ENCODE measurements at regions not wholly inside any gene's neighbourhood (a gene's known extent, or its start where the extent isn't known, plus 50 kb on each side); places are given as distances from the start of the nearest gene placed in this dataset.

DNA sequence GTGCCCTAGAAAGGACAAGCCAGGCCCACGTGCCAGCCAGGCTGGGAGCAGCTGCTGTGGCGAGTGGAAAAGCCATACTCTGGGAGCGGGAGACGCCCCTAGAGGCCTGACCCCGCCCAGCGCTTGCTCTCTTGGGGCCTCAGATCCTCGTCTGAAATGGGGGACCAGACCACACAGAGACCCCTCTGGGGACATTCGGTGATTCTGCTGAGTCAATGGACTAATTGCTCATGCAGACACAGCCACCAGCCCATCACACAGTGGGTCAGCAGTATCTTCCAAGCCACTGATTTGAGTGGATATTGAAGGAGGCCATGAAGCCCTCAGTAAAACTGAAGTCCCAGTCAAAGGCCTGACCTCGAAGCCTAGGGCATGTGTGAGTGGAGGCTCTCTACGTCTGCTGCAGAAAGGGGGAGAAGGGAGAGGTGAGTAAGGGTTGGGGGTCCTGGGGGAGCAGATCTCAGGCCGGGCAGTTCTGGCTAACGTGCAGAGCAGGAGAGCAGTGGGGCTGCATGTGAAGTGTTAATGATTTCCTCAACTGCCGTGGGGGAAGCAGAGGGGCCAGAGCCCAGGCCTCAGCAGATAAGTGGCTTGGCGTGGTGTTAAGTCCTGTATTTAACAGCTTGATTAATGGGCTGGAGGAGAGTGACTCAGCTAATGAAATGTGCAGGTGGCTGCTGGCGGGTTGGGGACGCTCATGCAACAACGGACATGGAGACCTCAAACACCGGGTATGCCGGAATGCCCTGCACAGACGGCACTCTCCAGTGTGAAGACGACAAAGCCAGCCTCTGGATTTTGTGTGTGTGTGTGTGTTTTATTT is 104.4 kb upstream of the TWIST2 start:
- 55% methylated on average over 19 of the region's 21 CpGs for WGBS (ENCODE audit: low lambda C conversion rate)
- Histone ChIP-seq H3K27me3 (ENCODE audit: insufficient read depth) (no peaks in the 10 kb centered on the region), H3K4me1 (ENCODE audit: control insufficient read depth in 1 of 2, insufficient read depth in 2 of 2, low read depth in 1 of 2, low read length in 1 of 2) (no peaks in the 10 kb centered on the region), H3K27ac (ENCODE audit: low read depth in 2 of 2, low read length in 1 of 2) (no peak overlapping the region), H3K9me3 (no peaks in the 10 kb centered on the region), H4K20me1 (ENCODE audit: insufficient read depth) (no peaks in the 10 kb centered on the region), H2AFZ (ENCODE audit: low read depth) (no peak overlapping the region), H3K9me2 (no peaks in the 10 kb centered on the region), H3K4me2 (no peak overlapping the region), H3F3A (replicated peaks; ENCODE audit: insufficient read depth) (no peaks in the 10 kb centered on the region), H3K9ac (no peak overlapping the region), H3K4me3 (ENCODE audit: low read depth in 2 of 2, low read length in 1 of 2) (no peak overlapping the region), H3K79me2 (ENCODE audit: insufficient read depth) (no peaks in the 10 kb centered on the region), H3K36me3 (replicated peaks in 1 of 2; ENCODE audit: control insufficient read depth in 1 of 2, insufficient read depth in 2 of 2, low read length in 1 of 2) (no peaks in the 10 kb centered on the region)
- CTCF ChIA-PET = interaction anchor here (1.3 kb wide), 1 partner anchor 13 kb away, joined by 3 read pairs; no protein-coding TSS in a partner anchor
- DNase-seq = no peak
- POLR2A ChIA-PET = no interaction called here
- no peak for TF ChIP-seq FOXM1 (IDR thresholded peaks at IDR 0.05; ENCODE audit: low read depth)
- TF ChIP-seq FOXJ3 (CRISPR knock-in tag; IDR thresholded peaks at IDR 0.05) = no peak
- no peak for TF ChIP-seq MAX (IDR thresholded peaks at IDR 0.05; ENCODE audit: low read depth)
- no peak for TF ChIP-seq RFX5 (IDR thresholded peaks at IDR 0.05; ENCODE audit: low read length)

DNA sequence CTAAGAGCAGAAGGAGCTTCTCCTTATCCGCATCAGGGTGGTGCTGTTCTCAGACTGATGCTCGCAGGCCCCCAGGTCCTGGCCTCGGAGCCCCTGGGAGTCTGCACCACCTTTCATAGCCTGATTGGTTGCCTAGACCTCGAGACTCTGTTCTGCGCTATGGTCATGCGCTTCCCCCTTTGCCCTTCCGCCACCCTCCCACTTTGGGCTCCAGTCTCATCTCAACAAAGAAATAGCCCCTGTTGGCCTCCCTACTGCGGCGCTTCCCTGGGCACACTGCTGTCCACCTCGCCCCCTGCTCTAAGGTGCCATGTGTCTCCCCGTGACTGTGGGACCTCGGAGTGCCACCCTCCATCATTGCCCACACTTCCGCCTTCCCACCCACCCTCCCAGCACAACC is 102.9 kb upstream of the TWIST2 start:
- ChIA-PET POLR2A (no interaction called here), CTCF (interaction anchor here (1.3 kb wide), 1 partner anchor 11 kb away, joined by 3 read pairs; no protein-coding TSS in a partner anchor)
- Histone ChIP-seq H3K4me3 (ENCODE audit: low read depth in 2 of 2, low read length in 1 of 2) (no peak overlapping the region), H3K9me3 (no peaks in the 10 kb centered on the region), H3F3A (replicated peaks; ENCODE audit: insufficient read depth) (no peaks in the 10 kb centered on the region), H3K36me3 (replicated peaks in 1 of 2; ENCODE audit: control insufficient read depth in 1 of 2, insufficient read depth in 2 of 2, low read length in 1 of 2) (no peaks in the 10 kb centered on the region), H3K9ac (no peak overlapping the region), H3K27ac (ENCODE audit: low read depth in 2 of 2, low read length in 1 of 2) (no peak overlapping the region), H3K4me1 (ENCODE audit: control insufficient read depth in 1 of 2, insufficient read depth in 2 of 2, low read depth in 1 of 2, low read length in 1 of 2) (no peaks in the 10 kb centered on the region), H2AFZ (ENCODE audit: low read depth) (no peak overlapping the region), H4K20me1 (ENCODE audit: insufficient read depth) (no peaks in the 10 kb centered on the region), H3K27me3 (ENCODE audit: insufficient read depth) (no peaks in the 10 kb centered on the region), H3K9me2 (no peaks in the 10 kb centered on the region), H3K4me2 (no peak overlapping the region), H3K79me2 (ENCODE audit: insufficient read depth) (no peaks in the 10 kb centered on the region)
- no peak for DNase-seq
- TF ChIP-seq JUND (IDR thresholded peaks at IDR 0.05) = no peak
- TF ChIP-seq RXRA (IDR thresholded peaks at IDR 0.05; ENCODE audit: borderline replicate concordance, low read depth) = no peak
- no peak for TF ChIP-seq EP300 (IDR thresholded peaks at IDR 0.05; ENCODE audit: borderline replicate concordance in 1 of 2, low read depth in 1 of 2, low read length in 1 of 2)
- no peak for TF ChIP-seq TAF1 (IDR thresholded peaks at IDR 0.05; ENCODE audit: borderline replicate concordance, low read depth, low read length)
- no peak for TF ChIP-seq TCF12 (IDR thresholded peaks at IDR 0.05)
- no peak for TF ChIP-seq GABPA (IDR thresholded peaks at IDR 0.05; ENCODE audit: low read depth)
- TF ChIP-seq MXI1 (IDR thresholded peaks at IDR 0.05; ENCODE audit: low read depth, low read length) = no peak
- TF ChIP-seq FOXM1 (IDR thresholded peaks at IDR 0.05; ENCODE audit: low read depth) = no peak
- TF ChIP-seq, protein P1, sequence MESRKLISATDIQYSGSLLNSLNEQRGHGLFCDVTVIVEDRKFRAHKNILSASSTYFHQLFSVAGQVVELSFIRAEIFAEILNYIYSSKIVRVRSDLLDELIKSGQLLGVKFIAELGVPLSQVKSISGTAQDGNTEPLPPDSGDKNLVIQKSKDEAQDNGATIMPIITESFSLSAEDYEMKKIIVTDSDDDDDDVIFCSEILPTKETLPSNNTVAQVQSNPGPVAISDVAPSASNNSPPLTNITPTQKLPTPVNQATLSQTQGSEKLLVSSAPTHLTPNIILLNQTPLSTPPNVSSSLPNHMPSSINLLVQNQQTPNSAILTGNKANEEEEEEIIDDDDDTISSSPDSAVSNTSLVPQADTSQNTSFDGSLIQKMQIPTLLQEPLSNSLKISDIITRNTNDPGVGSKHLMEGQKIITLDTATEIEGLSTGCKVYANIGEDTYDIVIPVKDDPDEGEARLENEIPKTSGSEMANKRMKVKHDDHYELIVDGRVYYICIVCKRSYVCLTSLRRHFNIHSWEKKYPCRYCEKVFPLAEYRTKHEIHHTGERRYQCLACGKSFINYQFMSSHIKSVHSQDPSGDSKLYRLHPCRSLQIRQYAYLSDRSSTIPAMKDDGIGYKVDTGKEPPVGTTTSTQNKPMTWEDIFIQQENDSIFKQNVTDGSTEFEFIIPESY (IDR thresholded peaks at IDR 0.05; ENCODE audit: borderline replicate concordance, low read depth) = no peak
- no peak for TF ChIP-seq RFX5 (IDR thresholded peaks at IDR 0.05; ENCODE audit: low read length)
- no peak for TF ChIP-seq YY1 (IDR thresholded peaks at IDR 0.05; ENCODE audit: low read depth)
- no peak for TF ChIP-seq GATA2 (CRISPR knock-in tag; IDR thresholded peaks at IDR 0.05)
- no peak for TF ChIP-seq FOSL2 (IDR thresholded peaks at IDR 0.05; ENCODE audit: borderline replicate concordance, low read depth)
- TF ChIP-seq SIN3A (IDR thresholded peaks at IDR 0.05; ENCODE audit: borderline replicate concordance, low read depth, low read length) = no peak
- no peak for TF ChIP-seq SMC3 (IDR thresholded peaks at IDR 0.05; ENCODE audit: low read depth, low read length)
- no peak for TF ChIP-seq MAX (IDR thresholded peaks at IDR 0.05; ENCODE audit: low read depth)
- 67% methylated on average over 13 of the region's 13 CpGs for WGBS (ENCODE audit: low lambda C conversion rate)

All from SK-N-SH (cell line).